K562 (cell line): ENCODE measurements at regions not wholly inside any gene's neighbourhood (a gene's known extent, or its start where the extent isn't known, plus 50 kb on each side); places are given as distances from the start of the nearest gene placed in this dataset.

Experiments used
- ATAC-seq: fragments of 200-7000 bp; cut with Tn5 transposase; 3 replicates; pipeline ENCODE4 v1.9.1; 2020; ENCODE audit warnings: moderate library complexity
- BruUV-seq: library from RNA; stranded (reverse); fragments of 400-500 nt; replicated peaks from 2 replicates; lab custom pipeline; 2021; lab: Mats Ljungman, UMichigan
- CTCF ChIA-PET: fragments of 300-600 bp; formaldehyde crosslinking; extraction: SDS; loops from one replicate; lab custom pipeline; 2021; ENCODE audit warnings: low intra/inter-chr PET ratio; lab: Yijun Ruan, JAX
- POLR2A ChIA-PET: fragments of 300-600, 350-650 bp; sonication (Branson Sonifier 250); formaldehyde crosslinking; extraction: SDS; loops from one replicate; lab custom pipeline; 2021; ENCODE audit warnings: antibody characterized with exemption, inconsistent platforms; lab: Yijun Ruan, JAX
- DNase-seq, 4 experiments: peaks; one replicate each; pipeline versions ENCODE4 v3.0.0 to v3.0.0-alpha.2; 2011 to 2018; ENCODE audit warnings: low spot score in 3 of 4, mixed read lengths in 3 of 4; ENCODE audit errors: extremely low read depth in 1 of 4
- FAIRE-seq: peaks from 2 replicates; lab custom pipeline; 2011; peaks lifted over from hg19 to GRCh38; lab: Jason Lieb, UNC
- H2AFZ ChIP-seq: 2 replicates; pipeline ENCODE4 v1.6.0; 2011; ENCODE audit warnings: low read depth, low read length, control low read depth, inconsistent platforms
- H3K27ac ChIP-seq: fragments of 200-600 bp; 3 replicates; pipeline ENCODE4 v1.8.0; 2011; ENCODE audit warnings: low read depth, mild to moderate bottlenecking, control low read depth, inconsistent platforms, low read length, moderate library complexity, mixed read lengths; ENCODE audit errors: extremely low read depth
- H3K27me3 ChIP-seq, 2 experiments: fragments of 300-600 bp in 1 of 2; 2 replicates in 1 of 2; 3 replicates in 1 of 2; pipeline versions ENCODE4 v1.6.0 to v1.8.0; 2011; ENCODE audit warnings: inconsistent platforms in 2 of 2, low read length in 2 of 2, mild to moderate bottlenecking in 1 of 2, mixed read lengths in 1 of 2, moderate library complexity in 1 of 2; ENCODE audit not compliant: control insufficient read depth in 2 of 2, insufficient read depth in 2 of 2
- H3K36me3 ChIP-seq: fragments of 300-600 bp; 3 replicates; pipeline ENCODE4 v1.8.0; 2011; ENCODE audit warnings: mild to moderate bottlenecking, low read length, inconsistent platforms; ENCODE audit not compliant: control insufficient read depth, insufficient read depth
- H3K4me1 ChIP-seq, 2 experiments: fragments of 200-600 bp in 1 of 2; replicated peaks in 1 of 2; 2 replicates in 1 of 2; 3 replicates in 1 of 2; pipeline versions ENCODE4 v1.5.1 to v1.8.0; 2011; ENCODE audit warnings: inconsistent platforms in 2 of 2, low read length in 2 of 2, mild to moderate bottlenecking in 1 of 2, mixed read lengths in 1 of 2, moderate library complexity in 1 of 2; ENCODE audit not compliant: control insufficient read depth in 2 of 2, insufficient read depth in 2 of 2
- H3K4me2 ChIP-seq: 2 replicates; pipeline ENCODE4 v1.6.1; 2011; ENCODE audit warnings: low read length, control low read depth, inconsistent platforms, mixed read lengths; ENCODE audit not compliant: insufficient read depth
- H3K4me3 ChIP-seq: fragments of 200-600 bp; sonication (generic), shearing (Covaris generic); 2 replicates; pipeline ENCODE4 v1.5.1; 2016; ENCODE audit warnings: control low read depth, inconsistent platforms
- H3K79me2 ChIP-seq: fragments of 200-600 bp; 3 replicates; pipeline ENCODE4 v1.8.0; 2011; ENCODE audit warnings: low read length, inconsistent platforms; ENCODE audit not compliant: control insufficient read depth, insufficient read depth
- H3K9ac ChIP-seq, 2 experiments: 2 replicates each; pipeline versions ENCODE4 v1.6.0 to v1.6.1; 2011; ENCODE audit warnings: low read depth in 2 of 2, low read length in 2 of 2, control low read depth in 1 of 2, inconsistent platforms in 1 of 2, mild to moderate bottlenecking in 1 of 2, mixed read lengths in 1 of 2; ENCODE audit not compliant: insufficient read depth in 1 of 2
- H3K9me1 ChIP-seq: one replicate; pipeline ENCODE4 v1.6.0; 2011; ENCODE audit warnings: inconsistent platforms, mild to moderate bottlenecking, low read length, moderate library complexity; ENCODE audit not compliant: control insufficient read depth, insufficient read depth
- H3K9me3 ChIP-seq: replicated peaks from 2 replicates; pipeline ENCODE4 v1.5.1; 2011; ENCODE audit warnings: low read depth, low read length, inconsistent platforms; ENCODE audit not compliant: control insufficient read depth, insufficient read depth
- H4K20me1 ChIP-seq: replicated peaks from 2 replicates; pipeline ENCODE4 v1.6.1; 2011; ENCODE audit warnings: low read length, inconsistent platforms, mixed read lengths; ENCODE audit not compliant: control insufficient read depth, insufficient read depth
- E2F3 ChIP-seq: fragments of 250-450 bp; sonication (Bioruptor Pico); IDR thresholded peaks from 2 replicates; pipeline ENCODE4 v1.4.0; 2020; ENCODE audit warnings: mild to moderate bottlenecking
- EGR1 ChIP-seq: fragments of 450-650 bp; conservative IDR thresholded peaks from 2 replicates; pipeline ENCODE4 v1.6.1; 2017; ENCODE audit warnings: mild to moderate bottlenecking
- EP400 ChIP-seq: fragments of 450-650 bp; IDR thresholded peaks from 2 replicates; pipeline ENCODE4 v1.6.1; 2017; ENCODE audit warnings: antibody characterized with exemption, mild to moderate bottlenecking, moderate library complexity
- ETV6 ChIP-seq, 3 experiments: fragments of 150-350 bp in 1 of 3; sonication (generic) in 1 of 3; formaldehyde crosslinking in 1 of 3; IDR thresholded peaks; 2 replicates each; pipeline versions ENCODE4 v1.6.1 to v1.8.0; 2014 to 2022; ENCODE audit warnings: borderline replicate concordance in 2 of 3, low read depth in 2 of 3, antibody characterized with exemption in 1 of 3, low read length in 1 of 3, mild to moderate bottlenecking in 1 of 3, missing genetic modification reagents in 1 of 3
- FIP1L1 ChIP-seq: fragments of 200-400 bp; formaldehyde crosslinking; IDR thresholded peaks from 2 replicates; pipeline ENCODE4 v1.6.1; 2018; ENCODE audit warnings: mild to moderate bottlenecking, low read depth, low read length; ENCODE audit not compliant: poor library complexity, severe bottlenecking
- FOXP4 ChIP-seq: sonication (generic); formaldehyde crosslinking; IDR thresholded peaks from 2 replicates; pipeline ENCODE4 v1.8.0; 2022; ENCODE audit warnings: mild to moderate bottlenecking, missing genetic modification reagents, borderline replicate concordance
- MXI1 ChIP-seq: IDR thresholded peaks from 2 replicates; pipeline ENCODE4 v1.6.1; 2011; ENCODE audit warnings: low read depth, mild to moderate bottlenecking, improper control_type of control experiment, low read length
- NR2C1 ChIP-seq, 2 experiments: fragments of 450-650 bp; IDR thresholded peaks; 2 replicates each; pipeline ENCODE4 v1.6.1; 2017; ENCODE audit warnings: mild to moderate bottlenecking in 2 of 2, antibody characterized with exemption in 1 of 2, inconsistent platforms in 1 of 2, missing compliant biosample characterization in 1 of 2, missing genetic modification characterization in 1 of 2
- PML ChIP-seq: IDR thresholded peaks from 2 replicates; pipeline ENCODE4 v1.6.1; 2012; ENCODE audit warnings: low read length, inconsistent platforms
- SAFB2 ChIP-seq: fragments of 200-400 bp; formaldehyde crosslinking; IDR thresholded peaks from 2 replicates; pipeline ENCODE4 v1.6.1; 2018; ENCODE audit warnings: borderline replicate concordance, low read length, low read depth, moderate library complexity; ENCODE audit not compliant: severe bottlenecking
- SNIP1 ChIP-seq: fragments of 450-650 bp; IDR thresholded peaks from 2 replicates; pipeline ENCODE4 v1.7.1; 2017; ENCODE audit warnings: low read depth, mild to moderate bottlenecking
- TCFL5 ChIP-seq: fragments of 250-450 bp; sonication (Bioruptor Pico); conservative IDR thresholded peaks from 2 replicates; pipeline ENCODE4 v1.6.1; 2021; ENCODE audit warnings: mild to moderate bottlenecking, moderate library complexity, matching md5 sums
- WGBS: fragments of 100-300 bp; shearing (Covaris generic); methylation state at CpG from one replicate; pipeline ENCODE4 v1.1.6; 2016; ENCODE audit warnings: low coverage, mixed read lengths; ENCODE audit not compliant: insufficient coverage; ENCODE audit errors: missing lambda C conversion rate; 5-methylcytosine and 5-hydroxymethylcytosine counted together
- in situ Hi-C: fragments of 300-500 bp; cut with MboI; formaldehyde crosslinking; loops from 4 replicates; pipeline ENCODE4 v1.15.0; 2018; ENCODE audit warnings: inconsistent platforms, mixed read lengths
- intact Hi-C: fragments of 100-400 bp; cut with micrococcal nuclease; formaldehyde crosslinking; loops from 2 replicates; pipeline ENCODE4 v1.14.2; 2022
- TF ChIP-seq, protein P1 (sequence below): fragments of 250-450 bp; sonication (Bioruptor Pico); IDR thresholded peaks from 2 replicates; pipeline ENCODE4 v1.8.0; 2021; ENCODE audit warnings: mild to moderate bottlenecking, moderate library complexity
- TF ChIP-seq, protein P2 (sequence below), 2 experiments: IDR thresholded peaks in 1 of 2; conservative IDR thresholded peaks in 1 of 2; 2 replicates each; pipeline ENCODE4 v1.6.1; 2016; ENCODE audit warnings: low read depth in 2 of 2, mild to moderate bottlenecking in 1 of 2, missing compliant biosample characterization in 1 of 2, missing genetic modification characterization in 1 of 2, moderate library complexity in 1 of 2

GRCh38 chr4:178426871-178427270 is 984.6 kb upstream of the AGA start:
- no peaks in the 10 kb centered on the region for H3K79me2 ChIP-seq
- BruUV-seq, result no TSS peak
- no peak overlapping the region for H3K9ac ChIP-seq
- in situ Hi-C loops (no loop called here), intact Hi-C loops (no loop called here)
- WGBS, result 0% methylated on average over 3 of the region's 3 CpGs
- ATAC-seq, result no peak
- POLR2A ChIA-PET, result no interaction called here
- H3K4me3 ChIP-seq, result no peak overlapping the region
- H3K36me3 ChIP-seq, result no peaks in the 10 kb centered on the region
- H3K27me3 ChIP-seq, result no peaks in the 10 kb centered on the region
- H3K4me2 ChIP-seq, result no peak overlapping the region
- no peaks in the 10 kb centered on the region for H3K9me1 ChIP-seq
- DNase-seq, result no peak
- H3K9me3 ChIP-seq, result no peaks in the 10 kb centered on the region
- no peak for FAIRE-seq
- H4K20me1 ChIP-seq, result no peaks in the 10 kb centered on the region
- H2AFZ ChIP-seq, result no peak overlapping the region
- CTCF ChIA-PET, result no interaction called here
- no peaks in the 10 kb centered on the region for H3K4me1 ChIP-seq
- H3K27ac ChIP-seq, result no peak overlapping the region
- TF ChIP-seq EGR1 (no peak), PML (no peak), NR2C1 (IDR thresholded peaks at IDR 0.05) (no peak), NR2C1 (tag; IDR thresholded peaks at IDR 0.05) (no peak), FIP1L1 (no peak), SNIP1 (no peak), E2F3 (CRISPR knock-in tag) (no peak), FOXP4 (CRISPR knock-in tag) (no peak), ETV6 (IDR thresholded peaks at IDR 0.05; ENCODE audit: borderline replicate concordance in 1 of 2, low read depth in 2 of 2, low read length in 1 of 2) (no peak), ETV6 (CRISPR knock-in tag; IDR thresholded peaks at IDR 0.05; ENCODE audit: borderline replicate concordance) (no peak), SAFB2 (no peak), EP400 (no peak), TCFL5 (no peak), MXI1 (no peak)
- TF ChIP-seq, protein P1, sequence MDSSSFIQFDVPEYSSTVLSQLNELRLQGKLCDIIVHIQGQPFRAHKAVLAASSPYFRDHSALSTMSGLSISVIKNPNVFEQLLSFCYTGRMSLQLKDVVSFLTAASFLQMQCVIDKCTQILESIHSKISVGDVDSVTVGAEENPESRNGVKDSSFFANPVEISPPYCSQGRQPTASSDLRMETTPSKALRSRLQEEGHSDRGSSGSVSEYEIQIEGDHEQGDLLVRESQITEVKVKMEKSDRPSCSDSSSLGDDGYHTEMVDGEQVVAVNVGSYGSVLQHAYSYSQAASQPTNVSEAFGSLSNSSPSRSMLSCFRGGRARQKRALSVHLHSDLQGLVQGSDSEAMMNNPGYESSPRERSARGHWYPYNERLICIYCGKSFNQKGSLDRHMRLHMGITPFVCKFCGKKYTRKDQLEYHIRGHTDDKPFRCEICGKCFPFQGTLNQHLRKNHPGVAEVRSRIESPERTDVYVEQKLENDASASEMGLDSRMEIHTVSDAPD (CRISPR knock-in tag), result no peak
- TF ChIP-seq, protein P2, sequence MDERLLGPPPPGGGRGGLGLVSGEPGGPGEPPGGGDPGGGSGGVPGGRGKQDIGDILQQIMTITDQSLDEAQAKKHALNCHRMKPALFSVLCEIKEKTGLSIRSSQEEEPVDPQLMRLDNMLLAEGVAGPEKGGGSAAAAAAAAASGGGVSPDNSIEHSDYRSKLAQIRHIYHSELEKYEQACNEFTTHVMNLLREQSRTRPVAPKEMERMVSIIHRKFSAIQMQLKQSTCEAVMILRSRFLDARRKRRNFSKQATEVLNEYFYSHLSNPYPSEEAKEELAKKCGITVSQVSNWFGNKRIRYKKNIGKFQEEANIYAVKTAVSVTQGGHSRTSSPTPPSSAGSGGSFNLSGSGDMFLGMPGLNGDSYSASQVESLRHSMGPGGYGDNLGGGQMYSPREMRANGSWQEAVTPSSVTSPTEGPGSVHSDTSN (CRISPR knock-in tag; IDR thresholded peaks at IDR 0.05; ENCODE audit: low read depth), result no peak
- TF ChIP-seq, protein P2 (tag; conservative IDR thresholded peaks at IDR 0.05; ENCODE audit: low read depth), result no peak
